HG03342 (cell line): ENCODE measurements at regions not wholly inside any gene's neighbourhood (a gene's known extent, or its start where the extent isn't known, plus 50 kb on each side); places are given as distances from the start of the nearest gene placed in this dataset.

Experiments
- ATAC-seq: cut with Tn5 transposase; IDR thresholded peaks from one replicate; pipeline ENCODE4 v1.9.1; 2021; ENCODE audit warnings: mild to moderate bottlenecking, moderate library complexity; ENCODE audit not compliant: unreplicated experiment

DNA sequence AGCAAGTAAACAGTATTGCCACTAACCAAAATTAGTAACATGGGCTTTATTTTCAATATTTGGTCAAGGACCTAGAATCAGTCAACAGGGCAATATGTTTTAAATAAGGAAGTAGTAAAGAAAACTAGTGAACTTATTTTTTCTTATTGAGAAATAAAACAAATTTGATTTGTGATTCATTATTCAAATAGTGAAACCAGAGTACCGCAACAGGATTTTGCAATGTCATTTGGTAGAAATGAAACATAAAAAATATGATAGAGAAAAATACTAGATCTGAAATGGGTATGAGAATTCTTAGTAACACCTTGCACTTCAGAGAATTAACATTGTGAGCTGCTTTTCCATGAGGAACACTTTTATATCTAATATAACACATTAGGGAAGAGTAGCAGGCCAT is 291.8 kb upstream of the GBE1 start:
- ATAC-seq: no peak

DNA sequence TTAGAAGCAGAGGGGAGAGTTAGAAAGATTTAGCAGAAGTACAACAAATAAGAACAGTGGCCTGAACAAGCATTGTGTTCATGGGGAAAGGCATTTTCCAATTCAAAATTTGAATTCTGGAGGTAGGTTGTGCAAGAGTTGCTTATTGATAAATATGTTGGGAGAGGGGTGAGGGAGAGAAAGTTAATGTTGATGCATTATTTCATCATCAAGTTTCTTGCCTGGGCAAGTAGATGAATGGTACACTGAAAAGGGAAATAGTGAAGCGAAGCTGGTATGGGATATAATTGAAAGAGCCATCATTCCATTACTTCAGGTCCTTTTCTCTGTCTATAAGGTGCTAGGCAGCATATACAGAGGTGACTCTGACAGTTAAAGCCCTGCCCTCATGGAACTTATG is 288.9 kb upstream of the GBE1 start:
- no peak for ATAC-seq

DNA sequence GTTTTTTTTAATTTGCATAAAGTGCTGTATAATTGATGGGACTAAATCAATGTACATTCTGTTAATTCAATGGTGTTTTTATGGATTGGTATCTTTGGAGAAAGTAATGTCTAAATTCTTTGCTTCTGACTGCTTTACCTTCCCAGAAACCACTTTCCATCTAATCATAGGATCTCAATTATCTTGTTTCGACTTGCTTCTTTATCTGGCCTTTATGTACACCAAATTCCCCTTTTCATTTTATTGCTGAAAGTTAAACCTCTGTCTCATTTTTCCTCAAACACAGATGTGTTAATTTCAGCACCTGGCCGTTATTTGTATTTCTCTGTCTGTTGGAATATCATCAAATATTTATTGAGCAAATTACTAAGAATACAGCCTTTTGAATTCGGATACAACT is 287.3 kb upstream of the GBE1 start:
- ATAC-seq: no peak

DNA sequence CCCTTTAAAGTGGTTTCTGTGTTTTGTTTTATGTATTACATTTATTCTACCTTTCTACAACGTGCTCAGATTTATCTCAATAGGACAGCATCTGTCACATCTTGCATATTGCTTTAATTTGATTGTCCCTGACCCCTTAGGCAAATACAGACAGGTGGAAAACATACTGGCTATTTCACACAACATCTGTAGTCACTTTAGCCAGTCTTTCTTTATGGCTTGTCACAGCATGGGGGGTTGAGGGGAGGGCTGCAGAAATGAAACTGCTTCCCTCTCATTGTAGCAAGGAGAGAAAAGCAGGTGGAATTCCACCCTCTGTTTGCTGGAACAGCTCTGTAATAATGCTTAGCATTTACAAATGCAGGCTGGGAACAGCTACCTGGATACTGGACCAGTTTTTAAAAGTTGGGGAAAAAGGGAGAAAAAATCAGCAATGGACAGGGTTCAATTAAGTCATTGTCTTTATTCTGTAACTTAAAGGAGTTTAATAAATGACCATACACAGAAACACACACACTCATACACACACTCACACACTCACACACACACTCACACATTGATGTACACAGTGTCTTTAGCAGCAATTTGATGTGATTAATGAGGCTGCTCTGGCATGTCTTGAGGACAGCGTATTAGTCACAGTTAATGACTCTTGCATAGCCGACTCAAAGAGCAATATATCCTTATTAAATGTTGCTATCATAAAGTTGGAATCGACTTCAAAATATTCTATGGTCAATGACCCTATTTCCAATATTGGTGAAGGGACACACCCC is 283.7 kb upstream of the GBE1 start:
- no peak for ATAC-seq

DNA sequence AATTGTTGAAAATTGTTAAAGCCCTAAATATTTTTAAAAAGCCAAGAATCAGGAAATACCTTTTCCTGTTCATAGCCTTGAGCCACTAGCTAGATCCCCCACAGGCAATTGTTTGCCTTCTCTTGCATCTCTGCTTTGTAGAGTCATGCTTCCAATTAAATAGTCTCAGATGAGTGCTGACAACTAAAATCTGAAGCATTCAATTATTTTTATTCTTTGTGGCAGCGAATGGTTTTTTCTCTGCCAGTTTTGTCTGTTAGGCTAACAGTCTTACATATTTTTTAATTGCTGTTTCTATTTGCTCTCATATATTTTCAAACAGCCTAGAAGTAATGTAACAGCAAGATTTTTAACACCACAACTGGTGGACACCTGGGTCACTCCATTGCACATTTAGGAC is 277.1 kb upstream of the GBE1 start:
- no peak for ATAC-seq

DNA sequence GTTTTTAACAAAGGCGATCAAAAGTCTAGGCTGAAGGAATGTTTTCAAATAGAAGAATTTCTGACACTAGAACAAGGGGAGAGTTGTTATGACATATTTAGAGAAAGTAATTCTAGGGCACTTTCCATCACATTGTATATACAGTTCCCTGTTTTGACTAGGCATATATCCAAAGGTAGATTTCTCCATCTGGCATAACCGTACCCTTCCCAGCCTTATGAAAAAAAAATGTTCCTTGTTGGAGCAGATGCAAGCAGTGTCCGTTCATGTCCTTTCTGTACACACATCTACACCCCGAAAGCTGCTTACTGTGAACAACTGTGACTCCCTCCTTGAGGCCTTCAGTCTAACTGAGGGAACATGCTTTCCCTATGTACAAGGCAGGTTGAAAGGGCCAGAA is 271.7 kb upstream of the GBE1 start:
- ATAC-seq: no peak

DNA sequence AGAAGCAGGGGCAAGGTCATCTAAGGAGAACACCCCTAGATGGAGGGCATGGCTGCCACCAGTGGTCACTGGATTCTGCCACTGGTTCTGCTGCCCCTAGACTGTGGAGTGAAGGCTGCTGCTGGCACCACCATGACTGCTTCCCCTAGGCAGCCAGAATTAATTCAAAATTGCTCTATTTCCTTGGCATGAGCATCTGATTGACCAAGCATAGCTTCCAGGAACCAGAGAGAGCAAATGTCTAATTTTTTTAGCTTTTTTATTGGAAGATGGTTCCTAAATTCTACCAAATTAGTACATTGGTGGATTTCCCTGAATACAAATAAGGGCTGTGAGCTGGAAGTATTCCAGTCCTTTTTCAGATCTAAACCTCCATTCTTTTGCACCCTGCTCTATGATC is 270.2 kb upstream of the GBE1 start:
- ATAC-seq: no peak

DNA sequence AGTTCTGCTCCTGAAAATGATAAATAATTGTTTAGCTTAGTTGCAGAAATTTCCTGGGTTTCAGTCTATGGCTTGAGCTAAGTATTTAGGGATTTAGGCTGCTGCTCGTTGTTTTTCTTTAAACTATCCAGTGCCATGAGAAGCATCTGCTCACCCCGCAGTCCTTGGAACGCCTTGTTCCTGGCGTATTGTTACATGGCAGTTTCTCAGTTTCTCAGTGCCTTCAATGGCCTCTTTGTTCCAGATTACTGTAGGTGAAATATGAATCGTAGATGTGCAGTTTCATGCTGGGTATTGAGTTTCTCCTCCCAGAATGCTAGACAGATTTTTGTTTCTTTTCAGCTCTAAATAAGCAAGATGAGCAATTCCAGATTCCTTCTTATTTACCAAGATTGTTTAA is 269.5 kb upstream of the GBE1 start:
- no peak for ATAC-seq

DNA sequence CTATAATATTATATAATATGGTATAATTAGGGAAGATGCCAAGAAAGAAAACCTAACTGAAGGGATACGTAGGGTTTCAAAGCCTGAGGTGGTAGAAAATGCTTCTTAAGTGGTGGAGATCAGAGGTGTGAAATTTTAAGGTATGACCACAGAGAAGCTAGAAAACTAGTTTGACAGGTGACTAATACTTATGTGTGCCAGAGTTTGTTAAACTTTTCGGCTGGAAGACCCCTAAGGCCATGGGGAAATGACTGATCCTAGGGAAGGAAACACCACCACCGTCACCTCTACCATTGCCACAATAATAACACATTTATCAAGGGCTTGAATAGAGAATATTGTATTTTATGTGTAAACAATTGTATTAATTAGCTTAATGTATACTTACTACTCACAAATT is 261.4 kb upstream of the GBE1 start:
- no peak for ATAC-seq

DNA sequence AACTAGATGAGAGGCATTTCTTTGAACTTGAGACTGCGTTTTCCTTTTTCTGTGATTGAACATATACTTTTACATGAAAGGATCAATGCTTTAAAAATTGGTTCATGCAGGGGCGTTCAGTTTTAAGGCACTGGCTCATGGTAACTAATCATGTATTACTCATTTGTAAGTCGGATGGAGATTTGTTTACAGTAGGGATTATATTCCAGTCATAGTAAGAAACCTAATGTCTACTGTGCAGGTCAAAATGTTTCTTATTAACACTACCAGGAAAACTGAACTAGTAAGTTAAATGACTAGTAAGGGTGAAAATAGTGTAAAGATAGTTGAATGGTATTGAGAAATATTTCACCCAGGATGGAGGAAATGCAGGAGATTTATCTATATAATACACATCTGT is 258.8 kb upstream of the GBE1 start:
- ATAC-seq: no peak

DNA sequence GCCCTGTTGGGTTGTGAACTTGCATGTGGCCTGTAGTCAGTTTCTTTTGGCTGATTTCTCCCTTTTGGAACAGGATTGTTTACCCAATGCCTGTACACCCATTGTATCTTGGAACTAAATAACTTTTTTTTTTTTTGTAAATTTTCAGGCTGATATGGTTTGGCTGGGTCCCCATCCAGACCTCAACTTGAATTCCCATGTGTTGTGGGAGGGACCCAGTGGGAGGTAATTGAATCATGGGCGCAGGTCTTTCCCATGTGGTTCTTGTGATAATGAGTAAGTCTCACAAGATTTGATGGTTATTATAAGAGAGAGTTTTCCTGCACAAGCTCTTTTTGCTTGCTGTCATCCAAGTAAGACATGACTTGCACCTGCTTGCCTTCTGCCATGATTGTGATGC is 253.8 kb upstream of the GBE1 start:
- no peak for ATAC-seq

DNA sequence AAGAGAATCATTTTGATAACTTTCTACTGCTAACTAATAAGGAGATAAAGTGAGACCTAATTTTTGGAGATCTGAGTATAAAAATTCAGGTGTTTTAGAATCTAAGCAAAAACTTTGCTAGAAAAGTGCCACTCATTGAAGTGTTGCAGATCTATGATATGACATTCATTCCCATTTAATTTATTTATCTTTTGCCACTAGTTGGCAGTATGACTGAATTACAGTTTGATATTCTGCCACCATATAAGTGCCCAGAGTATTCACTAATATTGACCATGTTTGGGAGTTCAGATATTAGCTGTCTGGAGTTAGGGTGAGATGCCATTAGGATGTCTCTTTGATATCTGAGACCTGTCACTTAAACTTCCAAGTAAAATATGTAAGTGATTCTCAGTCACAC is 251.3 kb upstream of the GBE1 start:
- no peak for ATAC-seq

DNA sequence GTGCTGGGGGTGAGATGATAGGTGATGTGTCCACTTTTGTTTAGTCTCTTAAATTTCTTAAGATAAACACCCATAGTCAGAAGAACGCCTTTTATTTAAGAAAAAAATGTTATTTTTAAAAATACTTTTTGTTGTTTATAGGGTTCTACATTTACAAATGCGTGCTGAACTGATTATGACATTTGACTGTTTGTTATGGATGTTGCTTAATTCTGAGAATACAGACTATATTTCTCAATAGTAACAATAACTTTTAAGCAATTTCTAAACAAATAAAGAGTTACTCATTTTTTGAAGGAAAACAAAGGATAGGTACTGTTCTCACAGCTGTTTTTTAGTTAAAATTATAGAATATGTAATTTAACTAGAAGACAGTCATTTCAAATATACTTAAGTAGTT is 249.9 kb upstream of the GBE1 start:
- no peak for ATAC-seq

DNA sequence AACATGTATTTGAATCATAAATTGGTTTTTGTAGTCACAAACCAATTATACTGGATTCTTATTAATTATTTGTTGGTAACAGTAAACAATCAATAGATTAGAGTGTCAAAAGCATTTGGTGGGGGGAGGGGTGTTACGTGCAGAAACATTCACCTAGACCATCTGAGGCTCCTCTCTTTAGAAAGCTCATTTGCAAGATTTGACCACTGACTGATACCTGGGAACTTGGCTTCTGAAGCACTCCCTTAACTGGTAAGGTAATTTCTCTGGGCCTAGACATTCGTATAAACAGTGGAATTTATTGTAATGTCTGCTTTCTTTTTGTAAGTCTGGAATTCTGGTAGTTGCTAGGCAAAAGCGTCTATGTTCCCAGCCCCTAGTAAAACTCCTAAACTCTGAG is 243.8 kb upstream of the GBE1 start:
- ATAC-seq: no peak

DNA sequence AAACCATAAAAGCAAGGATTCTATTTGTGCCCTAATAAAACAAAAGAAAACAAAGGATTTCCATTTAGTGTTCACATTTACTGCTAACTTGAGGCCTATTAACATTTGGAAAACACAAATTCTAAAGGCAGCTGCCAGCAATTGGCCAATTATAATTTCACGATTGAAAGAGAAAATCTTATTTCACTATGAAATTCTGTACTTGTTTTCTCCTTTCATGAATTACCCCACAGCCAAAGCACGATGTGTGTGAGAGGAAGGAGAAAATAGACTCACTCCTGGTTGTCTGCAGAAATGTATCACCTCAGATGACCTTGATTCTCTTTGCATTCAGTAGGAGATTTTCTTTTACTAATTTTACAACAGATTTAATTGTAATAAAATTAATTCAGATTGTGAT is 242.8 kb upstream of the GBE1 start:
- no peak for ATAC-seq

DNA sequence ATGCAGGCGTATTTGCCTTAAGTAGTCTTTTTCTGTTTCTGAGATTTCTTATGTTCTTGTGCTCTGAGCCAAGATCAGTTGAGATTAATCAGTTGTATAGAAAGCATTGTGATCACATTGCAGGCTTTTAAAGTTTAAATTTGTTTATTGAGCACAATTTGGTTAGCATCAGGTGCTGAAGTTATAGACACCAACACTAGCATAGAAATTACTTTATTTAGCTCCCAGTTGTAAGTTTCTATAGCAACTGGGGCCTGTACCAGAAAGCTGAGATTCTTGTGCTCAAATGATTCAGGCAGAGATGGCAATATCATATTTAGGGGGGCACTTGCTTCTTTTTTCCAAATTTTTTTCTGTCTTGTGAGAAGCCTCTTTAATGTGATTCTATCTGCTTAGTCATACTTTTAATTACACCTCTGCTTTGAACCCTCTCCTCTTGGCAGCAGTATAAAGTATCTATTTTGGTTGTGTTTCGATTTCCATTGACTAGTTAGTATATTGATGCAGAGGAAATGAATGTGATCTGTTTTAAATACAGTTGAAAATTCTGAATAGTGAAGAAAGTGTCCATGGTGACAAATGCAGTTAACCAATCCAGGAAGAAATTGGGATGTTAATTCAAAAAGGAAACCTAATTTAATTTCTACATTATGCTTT is 241.7 kb upstream of the GBE1 start:
- peak; percentile 47 for ATAC-seq

DNA sequence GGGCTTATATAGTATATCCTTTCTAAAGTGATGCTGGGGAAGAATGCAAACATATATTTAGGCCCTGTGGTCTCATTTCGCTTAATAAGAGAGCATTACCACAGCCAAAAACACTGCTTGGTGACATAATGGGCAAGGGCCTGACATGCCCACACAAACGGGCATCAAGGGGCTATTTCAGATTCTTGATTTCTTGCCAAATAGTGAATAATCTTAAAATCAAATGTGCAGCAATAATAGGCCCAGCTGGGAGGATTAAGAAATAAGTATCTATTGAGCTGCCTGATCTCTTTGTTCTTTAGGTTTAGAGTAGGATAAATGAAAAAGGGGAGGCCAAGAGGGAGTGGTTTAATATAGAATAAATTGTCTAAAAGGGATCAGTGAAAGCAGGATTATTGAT is 241.0 kb upstream of the GBE1 start:
- ATAC-seq: no peak

DNA sequence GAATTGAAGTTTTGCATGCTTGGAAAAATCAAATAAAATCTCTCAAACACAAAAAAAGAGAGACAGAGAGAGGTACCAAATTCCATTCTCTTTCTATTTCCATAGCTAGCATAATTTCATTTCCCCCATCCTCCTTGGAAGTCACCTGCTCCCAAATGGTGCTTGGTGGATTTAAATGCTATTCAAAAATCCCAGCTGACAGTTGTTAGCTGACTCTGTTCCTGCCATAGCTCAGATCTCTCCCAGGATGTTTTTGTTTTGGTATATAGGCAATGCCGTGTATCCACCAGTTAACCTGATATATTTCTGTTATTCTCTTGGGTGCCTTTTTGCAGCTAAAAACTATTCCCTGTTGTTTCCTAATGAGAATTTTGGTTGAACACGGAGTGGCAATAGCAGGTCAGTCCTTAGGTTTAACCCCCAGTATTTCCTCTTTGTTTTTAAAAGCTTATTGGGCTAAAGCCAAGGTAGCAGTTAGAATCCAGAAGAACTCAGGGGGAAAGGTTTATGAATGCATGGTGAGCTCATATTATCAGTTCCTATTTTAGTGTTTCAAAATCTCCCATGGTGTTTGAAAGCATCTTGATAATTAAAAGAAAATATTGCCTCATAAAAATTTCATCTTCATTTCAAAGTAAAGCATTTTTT is 240.0 kb upstream of the GBE1 start:
- no peak for ATAC-seq

DNA sequence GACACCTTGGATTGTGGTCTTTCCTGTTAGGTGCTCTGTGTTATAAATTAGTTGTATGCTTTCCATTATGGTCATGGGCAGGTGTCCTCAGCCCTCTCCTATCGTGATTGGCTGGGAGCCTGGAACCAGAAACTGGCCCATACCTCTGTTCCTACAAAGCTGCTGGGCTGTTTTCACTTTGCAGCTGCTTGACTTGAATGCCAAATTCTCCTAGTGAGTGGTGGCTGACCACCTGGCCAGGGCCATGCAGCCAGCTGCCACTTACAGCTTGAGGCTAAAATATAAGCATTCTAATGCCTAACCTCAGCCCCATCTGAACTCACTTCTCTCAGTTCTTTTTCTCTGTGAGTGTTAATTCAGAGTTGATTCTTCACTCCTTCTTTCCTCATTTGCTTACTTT is 239.3 kb upstream of the GBE1 start:
- no peak for ATAC-seq

DNA sequence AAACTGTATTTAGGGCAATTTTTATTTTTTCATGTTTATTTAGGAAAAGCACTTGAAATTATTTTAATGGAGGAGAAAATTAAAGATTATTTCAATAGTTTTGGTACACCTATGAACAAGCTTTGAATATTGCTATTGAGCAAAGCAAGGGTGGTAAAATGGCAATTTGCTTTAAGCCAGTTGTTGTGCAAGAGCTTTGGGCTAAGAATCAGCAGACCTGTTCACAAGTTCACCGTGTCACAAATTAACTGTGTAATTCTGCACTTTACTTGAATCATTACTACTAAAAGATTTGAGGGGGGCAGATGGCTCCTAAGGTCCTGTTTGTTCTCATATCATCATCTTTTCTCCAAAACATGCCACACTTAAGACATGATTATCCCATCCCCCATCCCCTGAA is 238.9 kb upstream of the GBE1 start:
- ATAC-seq: no peak

DNA sequence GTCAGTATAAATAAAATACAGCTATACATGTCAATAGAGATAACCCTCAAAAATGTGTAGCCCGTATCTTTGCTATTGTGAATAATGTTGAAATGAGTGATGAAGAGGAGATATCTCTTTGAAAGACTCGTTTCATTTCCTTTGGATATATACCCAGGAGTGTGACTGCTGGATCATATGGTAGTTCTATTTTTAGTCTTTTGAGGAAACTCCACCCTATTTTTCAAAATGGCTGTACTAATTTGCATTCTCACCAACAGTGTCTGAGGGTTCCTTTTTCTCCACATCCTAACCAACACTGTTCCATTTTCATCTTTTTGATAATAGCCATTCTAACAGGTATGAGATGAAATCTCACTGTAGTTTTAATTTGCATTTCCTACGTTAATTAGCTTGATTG is 237.5 kb upstream of the GBE1 start:
- ATAC-seq: no peak

DNA sequence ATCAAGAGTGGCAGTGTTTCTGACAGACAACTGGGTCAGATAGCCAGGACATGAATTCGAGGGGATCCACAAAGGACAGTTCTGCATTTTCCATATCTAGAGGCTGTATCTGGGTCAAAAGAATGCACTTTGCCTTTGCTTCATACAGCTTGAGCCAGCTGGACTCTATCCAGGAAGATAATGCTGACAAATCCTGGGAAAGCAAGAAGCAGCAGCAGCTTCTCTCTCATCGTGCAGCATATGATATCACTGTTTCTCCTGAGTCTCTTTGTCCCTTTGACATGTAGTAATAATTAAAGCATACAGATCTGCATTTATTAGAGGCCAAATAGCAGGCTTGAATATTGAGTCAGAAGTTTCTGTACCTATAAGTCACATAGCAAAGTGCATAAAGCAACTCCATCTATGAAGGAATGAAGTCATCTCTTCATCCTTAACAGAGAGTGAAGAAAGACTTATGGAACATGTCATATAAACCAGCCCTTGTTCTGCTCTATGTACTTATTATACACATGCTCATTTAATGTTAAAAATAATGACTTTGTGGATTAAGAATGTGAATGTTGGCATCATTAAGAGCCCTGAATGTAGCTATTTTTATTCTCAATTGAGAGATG is 236.8 kb upstream of the GBE1 start:
- no peak for ATAC-seq
